GM18511 (cell line): ENCODE measurements at regions not wholly inside any gene's neighbourhood (a gene's known extent, or its start where the extent isn't known, plus 50 kb on each side); places are given as distances from the start of the nearest gene placed in this dataset.
A peak's percentile ranks its signal among the peaks of the same experiment; 100 is the strongest.

Source experiments
- ATAC-seq: cut with Tn5 transposase; IDR thresholded peaks from one replicate; pipeline ENCODE4 v1.9.1; 2021; ENCODE audit warnings: mild to moderate bottlenecking, moderate library complexity; ENCODE audit not compliant: unreplicated experiment

DNA sequence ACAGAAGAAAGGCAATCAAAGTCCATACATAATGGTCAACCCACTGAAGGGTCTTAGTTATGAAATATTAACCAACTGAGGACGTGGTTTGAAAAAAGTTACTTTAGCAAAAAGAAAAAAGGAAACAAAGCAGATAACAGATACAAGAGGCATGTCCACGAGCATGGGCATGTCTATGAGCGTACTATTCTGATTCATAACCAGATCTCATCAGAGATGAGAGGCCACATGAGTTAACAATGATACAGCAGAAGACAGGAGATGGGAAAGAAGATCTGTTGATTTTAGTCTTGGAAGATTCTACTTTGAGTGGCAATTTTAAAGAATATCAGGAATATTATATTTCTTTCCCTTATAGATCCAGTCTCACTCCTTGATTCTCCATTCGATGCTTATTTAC lies 262.9 kb upstream of the SLITRK3 start:
- no peak for ATAC-seq

- no peak for ATAC-seq
These were observed 260.9 kb upstream of the SLITRK3 start for GRCh38 chr3:165457096-165457495.

GRCh38 chr3:165455793-165456192 lies 259.6 kb upstream of the SLITRK3 start:
- no peak for ATAC-seq

DNA sequence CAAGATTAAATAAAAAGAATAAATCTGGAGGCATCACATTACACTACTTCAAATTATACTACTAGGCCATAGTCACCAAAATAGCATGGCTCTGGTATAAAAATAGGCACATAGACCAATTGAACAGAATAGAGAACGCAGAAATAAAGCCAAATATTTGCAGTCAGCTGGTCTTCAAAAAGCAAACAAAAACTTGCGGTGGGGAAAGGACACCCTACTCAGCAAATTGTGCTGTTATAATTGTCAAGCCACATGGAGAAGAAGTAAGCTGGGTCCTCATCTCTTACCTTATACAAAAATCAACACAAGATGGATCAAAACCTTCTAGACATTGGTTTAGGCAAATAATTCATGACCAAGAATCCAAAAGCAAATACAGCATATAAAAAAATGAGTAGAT lies 259.2 kb upstream of the SLITRK3 start:
- no peak for ATAC-seq

DNA sequence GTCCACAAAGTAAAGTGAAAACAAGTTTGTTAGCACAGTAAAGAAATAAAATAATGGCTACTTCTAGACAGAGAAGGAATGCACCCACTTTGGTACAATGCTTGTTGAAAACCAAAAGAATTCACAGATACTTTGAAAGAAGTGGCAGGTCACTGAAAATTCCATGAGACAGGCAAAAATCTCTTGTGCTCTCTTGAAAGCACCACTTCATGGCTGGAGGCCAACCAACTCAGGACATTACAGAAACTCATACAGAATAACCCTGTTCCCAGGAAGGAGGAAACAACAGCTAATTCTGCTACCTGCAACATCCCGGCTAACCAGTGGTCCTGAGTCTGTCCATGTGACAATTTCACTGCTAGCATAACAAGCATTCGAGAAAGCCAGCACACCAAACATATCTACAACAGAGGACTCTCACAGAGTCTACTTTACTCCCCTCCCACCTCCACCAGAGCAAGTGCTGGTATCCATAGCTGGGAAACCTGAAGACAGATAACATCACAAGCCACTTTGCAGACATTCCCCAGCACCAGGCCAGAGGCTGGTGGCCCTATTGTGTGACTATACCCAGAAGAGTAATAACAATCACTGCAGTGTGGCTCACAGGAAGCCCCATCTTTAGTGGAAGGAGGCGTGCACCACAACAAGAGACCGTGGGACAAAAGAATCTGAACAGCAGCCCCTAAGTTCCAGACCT lies 255.3 kb upstream of the SLITRK3 start:
- ATAC-seq = no peak

- no peak for ATAC-seq
These were observed 250.4 kb upstream of the SLITRK3 start for GRCh38 chr3:165446555-165446954.

DNA sequence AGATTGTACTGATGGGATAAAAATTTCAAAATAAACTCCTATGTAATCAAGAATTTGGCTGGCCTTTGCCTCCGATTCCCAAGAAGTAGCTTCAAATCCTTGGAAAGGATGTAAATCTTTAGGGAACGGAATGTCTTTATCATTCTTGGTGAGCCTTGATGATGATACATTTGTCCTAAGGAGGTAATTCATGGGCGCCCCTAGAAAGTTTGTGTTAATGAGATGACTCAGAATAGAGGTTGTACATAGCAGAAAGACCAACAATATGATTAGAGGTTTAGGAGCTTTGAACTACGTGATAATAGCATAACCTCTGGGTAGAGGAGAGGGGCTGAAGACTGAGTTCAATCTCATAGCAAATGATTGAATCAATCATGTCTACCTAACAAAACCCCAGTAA lies 248.6 kb upstream of the SLITRK3 start:
- no peak for ATAC-seq

GRCh38 chr3:165443664-165444063 lies 247.5 kb upstream of the SLITRK3 start:
- ATAC-seq = no peak

DNA sequence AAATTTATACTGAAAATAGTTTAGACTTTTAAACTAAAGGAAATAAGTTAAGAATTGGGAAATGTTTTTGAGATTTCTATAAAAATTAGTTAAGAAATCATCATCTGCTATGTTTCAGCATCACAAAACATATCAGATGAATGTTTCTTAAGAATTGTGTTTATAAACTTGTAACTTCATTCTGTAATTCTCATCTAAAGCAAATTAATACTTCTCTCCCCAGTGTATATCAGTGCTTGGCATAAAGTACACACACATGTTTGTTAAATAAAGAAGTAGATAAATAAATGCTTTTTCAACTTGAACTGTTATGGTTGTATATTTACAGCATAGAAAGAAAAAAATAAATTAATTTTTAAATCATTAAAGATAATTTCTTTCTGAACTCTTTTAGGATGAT lies 245.9 kb upstream of the SLITRK3 start:
- ATAC-seq = no peak

GRCh38 chr3:165440380-165440779 lies 244.2 kb upstream of the SLITRK3 start:
- peak; percentile 62 for ATAC-seq

GRCh38 chr3:165439765-165440164 lies 243.6 kb upstream of the SLITRK3 start:
- no peak for ATAC-seq

GRCh38 chr3:165434516-165434915 lies 238.3 kb upstream of the SLITRK3 start:
- no peak for ATAC-seq

DNA sequence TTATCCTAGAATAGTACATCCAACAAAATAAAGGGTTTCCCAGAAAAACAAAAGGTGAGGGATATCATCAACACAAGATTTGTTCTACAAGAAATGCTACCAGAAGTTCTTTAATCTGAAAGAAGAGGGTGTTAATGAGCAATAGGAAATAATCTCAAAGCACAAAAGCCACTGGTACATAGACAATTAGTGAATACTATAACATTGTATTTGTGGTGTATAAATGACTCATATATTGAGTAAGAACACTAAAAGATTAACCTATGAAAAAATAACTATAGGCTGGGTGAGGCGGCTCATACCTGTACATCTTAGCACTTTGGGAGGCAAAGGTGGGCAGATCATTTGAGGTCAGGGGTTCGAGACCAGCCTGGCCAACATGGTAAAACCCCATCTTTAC lies 210.2 kb upstream of the SLITRK3 start:
- no peak for ATAC-seq

GRCh38 chr3:165404357-165405027 lies 208.3 kb upstream of the SLITRK3 start:
- ATAC-seq = no peak

- no peak for ATAC-seq
These were observed 207.5 kb upstream of the SLITRK3 start for GRCh38 chr3:165403666-165404065.

DNA sequence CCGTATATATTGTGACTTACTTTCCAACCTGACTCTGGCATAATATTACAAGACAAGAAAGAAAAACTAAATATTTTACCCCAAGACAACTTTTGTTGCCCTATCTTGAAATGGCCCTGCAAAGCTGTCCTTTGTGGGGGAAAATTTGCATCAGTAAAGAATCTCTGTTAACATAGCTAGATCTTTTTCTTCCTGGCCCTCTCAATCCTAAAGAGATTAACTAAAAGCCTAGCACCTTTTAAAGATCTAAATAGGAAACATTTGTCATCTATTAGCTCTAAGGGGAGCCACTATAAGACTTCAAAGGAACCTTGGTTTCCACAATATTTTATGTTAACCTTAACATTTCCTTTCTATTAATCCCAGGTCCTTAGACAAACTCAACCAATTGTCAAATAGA lies 199.0 kb upstream of the SLITRK3 start:
- no peak for ATAC-seq

DNA sequence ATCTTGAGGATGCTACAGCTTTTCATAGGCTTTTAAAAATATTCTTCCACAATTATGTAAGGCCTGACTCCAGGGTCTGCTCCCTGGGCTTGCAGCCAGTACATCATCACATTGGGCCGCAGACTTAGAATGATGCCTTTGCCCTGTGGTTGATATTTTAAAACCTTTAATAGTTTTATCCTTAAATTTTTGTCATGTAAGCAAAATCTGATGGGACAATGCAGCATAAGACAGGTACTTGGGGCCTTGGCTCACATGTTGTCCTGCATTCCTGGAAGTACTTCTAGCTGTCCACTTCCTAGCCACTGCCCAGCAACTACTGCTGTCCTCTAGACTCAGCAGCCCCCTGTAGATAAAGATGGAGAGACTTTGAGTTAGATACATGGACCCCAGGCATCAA lies 197.3 kb upstream of the SLITRK3 start:
- ATAC-seq = no peak

GRCh38 chr3:165390166-165390565 lies 194.0 kb upstream of the SLITRK3 start:
- ATAC-seq = no peak

GRCh38 chr3:165389653-165390052 lies 193.5 kb upstream of the SLITRK3 start:
- ATAC-seq = no peak

GRCh38 chr3:165389064-165389463 lies 192.9 kb upstream of the SLITRK3 start:
- ATAC-seq = no peak

GRCh38 chr3:165383381-165383780 lies 187.2 kb upstream of the SLITRK3 start:
- no peak for ATAC-seq

DNA sequence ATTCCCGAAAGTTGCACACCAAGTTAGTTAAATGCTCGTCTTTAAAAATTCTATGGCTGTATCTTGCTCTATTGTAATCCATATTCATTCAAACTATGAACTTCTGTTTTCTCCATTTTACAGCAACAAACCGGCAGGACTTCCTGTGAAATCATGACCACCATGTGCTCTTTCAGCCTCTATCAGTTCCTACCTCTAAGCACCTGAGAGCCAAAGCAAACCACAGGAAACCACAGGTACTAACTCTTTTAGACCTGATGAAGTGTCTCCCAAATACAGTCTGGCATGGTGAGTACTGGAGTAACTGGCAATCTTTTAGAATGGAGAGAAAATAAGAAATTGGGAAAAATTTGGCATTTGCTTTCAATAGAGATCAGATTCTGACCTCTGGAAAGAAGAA lies 186.5 kb upstream of the SLITRK3 start:
- no peak for ATAC-seq

DNA sequence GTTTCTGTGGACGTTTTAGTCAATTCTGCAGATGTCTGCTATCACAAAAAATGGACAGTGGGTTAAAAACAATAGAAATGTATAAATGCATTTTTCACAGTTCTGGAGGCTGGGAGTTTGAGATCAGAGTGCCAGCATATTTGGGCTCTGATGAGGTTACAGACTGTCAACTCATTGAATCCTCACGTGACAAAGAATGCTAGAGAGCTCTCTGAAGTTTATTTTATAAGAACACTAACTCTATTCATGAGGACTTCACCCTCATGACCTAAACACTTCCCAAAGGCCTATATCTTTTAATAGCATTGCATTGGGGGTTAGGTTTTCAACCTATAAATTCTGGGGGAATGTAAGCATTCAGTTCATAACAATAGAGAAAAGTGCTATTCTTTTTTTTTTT lies 182.6 kb upstream of the SLITRK3 start:
- ATAC-seq = no peak
